Astrocyte (in vitro differentiated cells and primary cell): ENCODE measurements at regions not wholly inside any gene's neighbourhood (a gene's known extent, or its start where the extent isn't known, plus 50 kb on each side); places are given as distances from the start of the nearest gene placed in this dataset.

Source experiments
- DNase-seq: peaks from one replicate; pipeline ENCODE4 v3.0.0-alpha.2; 2010; ENCODE audit warnings: low read depth
- FAIRE-seq: peaks from 2 replicates; lab custom pipeline; 2011; peaks lifted over from hg19 to GRCh38; lab: Jason Lieb, UNC
- H2AFZ ChIP-seq: 2 replicates; pipeline ENCODE4 v1.6.0; 2012; ENCODE audit warnings: low read depth, low read length, inconsistent platforms
- H3K27ac ChIP-seq: 2 replicates; pipeline ENCODE4 v1.5.1; 2011; ENCODE audit warnings: low read depth, low read length, inconsistent platforms
- H3K27me3 ChIP-seq: 2 replicates; pipeline ENCODE4 v1.6.0; 2011; ENCODE audit warnings: low read length, inconsistent platforms; ENCODE audit not compliant: insufficient read depth
- H3K36me3 ChIP-seq: 2 replicates; pipeline ENCODE4 v1.5.1; 2011; ENCODE audit warnings: low read length, inconsistent platforms; ENCODE audit not compliant: insufficient read depth
- H3K4me1 ChIP-seq: 2 replicates; pipeline ENCODE4 v1.5.1; 2011; ENCODE audit warnings: low read length, inconsistent platforms; ENCODE audit not compliant: insufficient read depth
- H3K4me2 ChIP-seq: 2 replicates; pipeline ENCODE4 v1.6.0; 2012; ENCODE audit warnings: low read length, inconsistent platforms
- H3K4me3 ChIP-seq: 2 replicates; pipeline ENCODE4 v1.5.1; 2011; ENCODE audit warnings: low read depth, mild to moderate bottlenecking, low read length, inconsistent platforms; ENCODE audit not compliant: insufficient read depth
- H3K79me2 ChIP-seq: 2 replicates; pipeline ENCODE4 v1.6.0; 2012; ENCODE audit warnings: mild to moderate bottlenecking, low read length, inconsistent platforms; ENCODE audit not compliant: insufficient read depth
- H3K9ac ChIP-seq: 2 replicates; pipeline ENCODE4 v1.6.0; 2012; ENCODE audit warnings: mild to moderate bottlenecking, low read length, inconsistent platforms
- H3K9me3 ChIP-seq: 2 replicates; pipeline ENCODE4 v1.5.1; 2012; ENCODE audit warnings: low read depth, mild to moderate bottlenecking, low read length, inconsistent platforms; ENCODE audit not compliant: insufficient read depth
- H4K20me1 ChIP-seq: 2 replicates; pipeline ENCODE4 v1.6.0; 2012; ENCODE audit warnings: low read length, inconsistent platforms; ENCODE audit not compliant: insufficient read depth
- H3K27ac Mint-ChIP-seq: one replicate; pipeline ENCODE4 v1.8.0; 2021; ENCODE audit warnings: mild to moderate bottlenecking, mixed read lengths; ENCODE audit not compliant: unreplicated experiment
- H3K27me3 Mint-ChIP-seq: one replicate; pipeline ENCODE4 v1.8.0; 2021; ENCODE audit warnings: low read depth, mixed read lengths; ENCODE audit not compliant: unreplicated experiment
- H3K36me3 Mint-ChIP-seq: one replicate; pipeline ENCODE4 v1.8.0; 2021; ENCODE audit warnings: low read depth, mixed read lengths; ENCODE audit not compliant: unreplicated experiment
- H3K4me1 Mint-ChIP-seq: one replicate; pipeline ENCODE4 v1.8.0; 2021; ENCODE audit warnings: low read depth, mixed read lengths; ENCODE audit not compliant: unreplicated experiment
- H3K4me3 Mint-ChIP-seq: one replicate; pipeline ENCODE4 v1.8.0; 2021; ENCODE audit warnings: mild to moderate bottlenecking, moderate library complexity, mixed read lengths; ENCODE audit not compliant: unreplicated experiment
- H3K9me3 Mint-ChIP-seq: one replicate; pipeline ENCODE4 v1.8.0; 2021; ENCODE audit warnings: mild to moderate bottlenecking, mixed read lengths; ENCODE audit not compliant: unreplicated experiment
- EZH2 ChIP-seq: IDR thresholded peaks from 2 replicates; pipeline ENCODE4 v1.6.1; 2012; ENCODE audit warnings: mild to moderate bottlenecking, low read length, inconsistent platforms; ENCODE audit not compliant: insufficient read depth
- TF ChIP-seq, protein P1 (sequence below): IDR thresholded peaks from 2 replicates; pipeline ENCODE4 v1.5.1; 2011; ENCODE audit warnings: low read depth, mild to moderate bottlenecking, inconsistent platforms, low read length, moderate library complexity; ENCODE audit not compliant: insufficient read depth

DNA sequence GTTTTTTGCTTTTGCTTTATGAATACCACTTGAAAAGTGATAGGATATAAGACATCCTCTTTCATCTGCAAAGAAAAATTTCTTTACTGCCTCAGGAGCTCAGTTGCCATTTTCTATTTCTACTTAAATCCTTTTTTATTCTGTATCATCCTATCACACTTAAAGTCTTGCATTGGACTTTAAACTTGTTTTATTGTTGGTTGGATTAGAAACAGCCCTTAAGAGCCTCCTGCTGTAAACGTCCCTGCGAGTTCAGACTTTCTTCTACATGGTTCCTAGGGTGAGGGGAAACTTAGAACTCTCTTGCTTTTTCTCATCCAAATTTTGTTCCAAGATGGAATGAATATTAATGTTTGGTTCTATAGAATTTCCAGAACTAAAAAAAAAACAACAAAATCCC, 234.3 kb downstream of the JRKL start:
- H3K79me2 ChIP-seq = no peaks in the 10 kb centered on the region
- H3K27me3 Mint-ChIP-seq = no peaks in the 10 kb centered on the region
- H3K4me2 ChIP-seq = no peak overlapping the region
- TF ChIP-seq EZH2 = no peak
- TF ChIP-seq, protein P1, sequence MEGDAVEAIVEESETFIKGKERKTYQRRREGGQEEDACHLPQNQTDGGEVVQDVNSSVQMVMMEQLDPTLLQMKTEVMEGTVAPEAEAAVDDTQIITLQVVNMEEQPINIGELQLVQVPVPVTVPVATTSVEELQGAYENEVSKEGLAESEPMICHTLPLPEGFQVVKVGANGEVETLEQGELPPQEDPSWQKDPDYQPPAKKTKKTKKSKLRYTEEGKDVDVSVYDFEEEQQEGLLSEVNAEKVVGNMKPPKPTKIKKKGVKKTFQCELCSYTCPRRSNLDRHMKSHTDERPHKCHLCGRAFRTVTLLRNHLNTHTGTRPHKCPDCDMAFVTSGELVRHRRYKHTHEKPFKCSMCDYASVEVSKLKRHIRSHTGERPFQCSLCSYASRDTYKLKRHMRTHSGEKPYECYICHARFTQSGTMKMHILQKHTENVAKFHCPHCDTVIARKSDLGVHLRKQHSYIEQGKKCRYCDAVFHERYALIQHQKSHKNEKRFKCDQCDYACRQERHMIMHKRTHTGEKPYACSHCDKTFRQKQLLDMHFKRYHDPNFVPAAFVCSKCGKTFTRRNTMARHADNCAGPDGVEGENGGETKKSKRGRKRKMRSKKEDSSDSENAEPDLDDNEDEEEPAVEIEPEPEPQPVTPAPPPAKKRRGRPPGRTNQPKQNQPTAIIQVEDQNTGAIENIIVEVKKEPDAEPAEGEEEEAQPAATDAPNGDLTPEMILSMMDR = no peak
- peaks cover 4% of the 10 kb centered on the region for H3K9me3 ChIP-seq
- no peaks in the 10 kb centered on the region for H3K36me3 Mint-ChIP-seq
- H3K36me3 ChIP-seq = no peaks in the 10 kb centered on the region
- peaks cover 4% of the 10 kb centered on the region for H3K9me3 Mint-ChIP-seq
- no peaks in the 10 kb centered on the region for H3K4me1 ChIP-seq
- no peak for FAIRE-seq
- DNase-seq = no peak
- H4K20me1 ChIP-seq = no peaks in the 10 kb centered on the region
- H2AFZ ChIP-seq = no peak overlapping the region
- H3K27me3 ChIP-seq = no peaks in the 10 kb centered on the region
- H3K4me3 ChIP-seq = no peak overlapping the region
- no peaks in the 10 kb centered on the region for H3K4me1 Mint-ChIP-seq
- H3K27ac Mint-ChIP-seq = no peak overlapping the region
- H3K27ac ChIP-seq = no peak overlapping the region
- H3K4me3 Mint-ChIP-seq = no peak overlapping the region
- no peak overlapping the region for H3K9ac ChIP-seq

DNA sequence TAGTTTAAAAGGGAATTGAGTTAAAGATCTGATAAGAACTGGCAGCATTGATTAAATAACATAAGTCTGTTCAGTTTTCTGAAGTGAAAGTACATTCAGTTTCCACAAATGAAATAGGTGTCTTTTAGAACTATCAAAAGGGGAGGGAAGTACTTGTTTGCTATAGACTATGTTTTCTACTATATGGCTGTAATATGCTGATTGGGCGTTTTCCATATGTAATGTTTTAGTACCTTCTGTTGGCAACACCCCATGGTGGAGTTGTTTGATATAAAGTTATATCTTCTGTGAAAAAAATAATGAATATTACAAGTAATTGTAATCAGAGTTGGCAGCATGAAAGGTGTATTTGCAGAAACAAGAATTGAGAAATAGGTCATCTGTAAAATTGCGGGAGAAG, 237.6 kb downstream of the JRKL start:
- FAIRE-seq = no peak
- no peak overlapping the region for H3K9ac ChIP-seq
- no peak overlapping the region for H3K4me2 ChIP-seq
- no peak for DNase-seq
- peaks cover 4% of the 10 kb centered on the region for H3K9me3 ChIP-seq
- no peak overlapping the region for H3K27ac ChIP-seq
- Mint-ChIP-seq H3K4me1 (no peaks in the 10 kb centered on the region), H3K4me3 (no peak overlapping the region), H3K27me3 (no peaks in the 10 kb centered on the region), H3K9me3 (peaks cover 4% of the 10 kb centered on the region), H3K27ac (no peak overlapping the region), H3K36me3 (no peaks in the 10 kb centered on the region)
- no peak overlapping the region for H2AFZ ChIP-seq
- H3K4me3 ChIP-seq = no peak overlapping the region
- no peaks in the 10 kb centered on the region for H3K36me3 ChIP-seq
- no peaks in the 10 kb centered on the region for H3K27me3 ChIP-seq
- H3K4me1 ChIP-seq = no peaks in the 10 kb centered on the region
- no peaks in the 10 kb centered on the region for H3K79me2 ChIP-seq
- H4K20me1 ChIP-seq = no peaks in the 10 kb centered on the region
- no peak for TF ChIP-seq EZH2
- TF ChIP-seq, protein P1 = no peak

DNA sequence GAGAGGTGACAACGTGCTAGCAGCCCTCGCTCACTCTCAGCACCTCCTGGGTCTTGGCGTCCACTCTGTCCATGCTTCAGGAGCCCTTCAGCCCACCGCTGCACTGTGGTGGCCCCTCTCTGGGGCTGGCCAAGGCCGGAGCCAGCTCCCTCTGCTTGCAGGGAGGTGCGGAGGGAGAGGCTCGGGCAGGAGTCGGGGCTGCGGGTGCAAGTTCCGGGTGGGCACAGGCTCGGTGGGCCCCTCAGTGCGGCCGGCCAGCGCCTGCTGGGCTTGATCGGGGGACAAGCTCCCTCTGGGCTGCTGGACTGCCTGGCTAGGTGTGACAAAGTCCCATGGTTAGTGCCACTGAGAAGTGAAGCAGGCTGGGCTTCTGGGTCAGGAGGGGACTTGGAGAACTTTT, 245.8 kb downstream of the JRKL start:
- H2AFZ ChIP-seq = no peak overlapping the region
- Mint-ChIP-seq H3K27me3 (no peaks in the 10 kb centered on the region), H3K4me1 (no peaks in the 10 kb centered on the region), H3K36me3 (no peaks in the 10 kb centered on the region), H3K27ac (no peak overlapping the region), H3K4me3 (no peak overlapping the region), H3K9me3 (no peaks in the 10 kb centered on the region)
- DNase-seq = no peak
- no peaks in the 10 kb centered on the region for H3K79me2 ChIP-seq
- no peaks in the 10 kb centered on the region for H3K36me3 ChIP-seq
- H3K9me3 ChIP-seq = no peaks in the 10 kb centered on the region
- H3K9ac ChIP-seq = no peak overlapping the region
- no peak overlapping the region for H3K27ac ChIP-seq
- no peak overlapping the region for H3K4me2 ChIP-seq
- FAIRE-seq = no peak
- no peak overlapping the region for H3K4me3 ChIP-seq
- no peak for TF ChIP-seq EZH2
- TF ChIP-seq, protein P1 = no peak
- H3K4me1 ChIP-seq = no peaks in the 10 kb centered on the region
- no peaks in the 10 kb centered on the region for H3K27me3 ChIP-seq
- no peaks in the 10 kb centered on the region for H4K20me1 ChIP-seq
